OCI-LY3 (cell line): ENCODE measurements at regions not wholly inside any gene's neighbourhood (a gene's known extent, or its start where the extent isn't known, plus 50 kb on each side); places are given as distances from the start of the nearest gene placed in this dataset.

Source experiments
- CTCF ChIP-seq: fragments of 200-600, 300-600 bp; sonication (generic); IDR thresholded peaks from 2 replicates; pipeline ENCODE4 v1.5.1; 2014; ENCODE audit warnings: antibody characterized with exemption, low read length, low read depth
- EZH2phosphoT487 ChIP-seq: fragments of 200-600 bp; shearing (Covaris generic); IDR thresholded peaks from 2 replicates; pipeline ENCODE4 v1.6.1; 2018; ENCODE audit warnings: antibody characterized with exemption, mixed run types, low read depth

- TF ChIP-seq CTCF: no peak
- TF ChIP-seq EZH2phosphoT487: no peak
Measured at GRCh38 chr3:147184794-147185193, 221.5 kb downstream of the ZIC4 start.
